ENCODE measurements at regions not wholly inside any gene's neighbourhood (a gene's known extent, or its start where the extent isn't known, plus 50 kb on each side); places are given as distances from the start of the nearest gene placed in this dataset.

GRCh38 chr7:81606078-81606863, 163.6 kb downstream of the HGF start:
- no peak for DNase-seq

DNA sequence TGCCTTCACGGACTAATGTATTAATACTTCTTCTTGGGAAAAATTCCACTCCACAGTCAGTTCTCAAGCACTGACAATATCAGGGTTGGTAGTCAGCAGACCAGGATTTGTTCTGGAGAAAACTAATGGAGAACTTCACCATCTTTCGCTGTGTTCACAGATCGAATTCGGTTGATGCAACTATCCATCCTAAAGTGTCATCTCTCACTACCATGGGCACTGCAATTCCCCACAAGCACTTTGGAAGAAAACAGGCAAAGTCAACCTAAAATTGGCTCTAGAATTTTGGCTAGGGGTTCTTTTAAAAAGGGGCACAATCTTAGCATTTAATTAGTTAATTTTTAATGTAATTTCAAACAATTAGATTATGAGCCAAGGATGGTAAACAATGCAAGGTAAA, 164.4 kb downstream of the HGF start:
- no peak for DNase-seq

- DNase-seq = no peak
These were observed 165.1 kb downstream of the HGF start for GRCh38 chr7:81604808-81605174.

DNA sequence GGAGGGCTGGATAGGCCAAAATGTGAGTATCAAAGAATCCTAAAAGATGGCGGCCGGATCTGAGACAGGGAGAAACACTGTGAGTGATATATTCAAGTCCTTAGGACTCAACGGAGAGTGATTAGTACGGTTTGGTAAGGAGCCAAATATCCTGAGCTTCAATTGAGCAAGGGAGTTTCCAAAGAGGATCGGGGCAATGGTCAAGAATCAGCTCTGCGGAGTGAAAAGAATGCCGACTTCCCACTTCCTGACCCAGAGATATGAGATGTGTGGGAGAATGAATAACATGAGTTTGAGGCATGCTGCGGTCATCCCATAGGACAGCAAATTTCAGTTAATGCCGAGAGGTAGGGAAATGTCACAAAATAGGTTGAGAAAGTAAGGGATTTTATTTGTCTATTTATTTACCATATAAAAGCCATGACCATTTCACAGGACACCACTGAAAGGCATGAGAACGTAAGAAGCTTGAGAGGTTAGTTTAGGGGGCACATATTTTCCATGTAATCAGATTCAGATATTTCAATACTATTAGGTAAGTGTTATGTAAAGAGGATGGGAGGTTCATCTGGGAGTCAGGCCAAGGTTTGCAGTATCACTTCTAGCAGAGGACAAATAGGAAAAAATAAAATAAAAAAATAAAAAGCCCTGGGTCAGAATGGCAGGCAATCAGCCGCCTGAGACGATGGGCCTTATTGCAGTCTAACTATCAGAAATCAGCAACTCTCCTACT, 165.6 kb downstream of the HGF start:
- peak; percentile 21 for DNase-seq

- peak; percentile 72 for DNase-seq
These were observed 169.2 kb downstream of the HGF start for GRCh38 chr7:81600608-81601007.

DNA sequence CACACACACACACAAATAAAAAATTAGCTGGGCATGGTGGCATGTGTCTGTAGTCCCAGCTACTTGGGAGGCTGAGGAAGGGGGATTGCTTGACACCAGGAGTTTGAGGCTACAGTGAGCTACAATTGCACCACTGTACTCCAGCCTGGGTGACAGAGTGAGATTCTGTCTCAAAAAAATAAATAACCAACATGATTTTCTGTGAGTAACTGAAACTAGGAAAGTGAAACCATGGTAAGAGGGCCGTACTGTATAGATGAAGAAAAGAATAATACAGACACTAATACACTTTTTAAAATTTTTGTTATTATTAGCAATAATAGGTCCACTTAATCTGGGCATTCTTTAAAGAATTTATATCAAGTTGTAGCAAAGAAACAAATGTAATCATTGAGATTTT, 170.9 kb downstream of the HGF start:
- DNase-seq = no peak

- peak; percentile 15 for DNase-seq
These were observed 175.1 kb downstream of the HGF start for GRCh38 chr7:81594767-81595166.

- no peak for DNase-seq
These were observed 179.7 kb downstream of the HGF start for GRCh38 chr7:81590131-81590530.

DNA sequence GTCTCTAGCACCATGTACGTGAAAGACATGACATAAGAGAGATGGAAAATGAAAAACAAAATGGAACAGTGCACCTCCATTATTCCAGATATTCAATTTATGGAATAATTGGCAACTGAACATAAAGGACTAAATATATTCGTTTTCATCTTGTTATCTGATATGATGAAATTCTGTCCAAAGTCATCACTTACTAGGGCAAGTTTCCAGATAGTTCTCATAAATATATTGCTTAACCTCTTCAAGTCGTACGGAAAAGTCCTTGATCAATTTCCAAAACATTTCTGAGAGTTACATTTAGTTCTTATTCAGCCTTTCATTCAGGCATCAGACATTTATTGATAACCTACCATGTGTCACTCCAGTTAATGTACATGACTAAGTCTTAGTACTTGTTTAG, 185.2 kb downstream of the HGF start:
- no peak for DNase-seq

GRCh38 chr7:81583882-81584533, 185.8 kb downstream of the HGF start:
- peak; percentile 28 for DNase-seq

DNA sequence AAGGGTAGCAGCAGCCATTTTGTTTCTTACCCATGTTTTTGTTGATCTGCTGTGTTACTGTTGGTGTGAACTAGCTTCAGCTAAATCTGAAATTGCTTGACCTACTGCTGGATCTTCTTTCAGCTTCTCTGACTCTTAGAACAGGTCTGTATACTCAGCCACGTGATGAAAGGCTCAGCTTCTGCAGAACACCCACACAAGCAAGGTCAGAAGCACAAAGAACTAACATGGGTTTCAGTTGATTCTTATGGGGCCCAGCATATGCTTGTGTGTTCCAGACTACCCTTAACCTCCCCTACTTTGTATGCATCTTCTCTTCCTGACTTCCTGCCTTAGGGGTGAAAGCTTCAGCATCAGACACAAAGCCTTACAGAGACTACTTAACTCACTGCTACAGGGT, 186.8 kb downstream of the HGF start:
- DNase-seq = no peak

DNA sequence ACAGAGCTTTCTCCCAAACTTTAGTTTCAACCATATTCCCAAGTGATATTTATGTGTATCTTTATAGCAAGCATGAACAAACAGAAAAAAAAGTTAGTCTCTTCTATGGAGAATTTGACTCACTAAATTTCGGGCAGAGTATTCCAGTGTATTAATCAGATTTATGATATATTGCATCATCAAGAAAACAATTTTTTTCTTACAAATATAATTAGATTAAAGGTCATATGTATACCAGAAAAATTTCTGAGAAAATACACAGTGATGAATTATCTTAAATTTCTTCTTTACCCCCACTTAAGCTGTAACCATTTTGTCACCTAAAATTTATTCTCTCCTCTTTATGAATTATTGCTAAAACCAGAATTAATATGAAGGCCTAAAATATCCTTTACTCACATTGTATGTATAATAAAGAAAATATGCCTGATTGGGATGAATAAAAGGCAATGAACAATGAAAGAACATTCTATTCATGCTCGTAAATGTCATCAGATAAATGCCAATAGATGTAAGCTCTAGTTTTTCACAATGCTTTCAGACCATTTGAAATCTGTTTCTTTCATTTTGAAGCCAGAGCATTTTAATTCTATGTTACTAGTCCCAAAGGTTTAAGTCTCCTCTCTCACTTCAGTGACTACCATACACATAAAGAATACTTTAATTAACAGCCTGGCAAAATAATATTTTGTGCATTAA, 192.1 kb downstream of the HGF start:
- no peak for DNase-seq

DNA sequence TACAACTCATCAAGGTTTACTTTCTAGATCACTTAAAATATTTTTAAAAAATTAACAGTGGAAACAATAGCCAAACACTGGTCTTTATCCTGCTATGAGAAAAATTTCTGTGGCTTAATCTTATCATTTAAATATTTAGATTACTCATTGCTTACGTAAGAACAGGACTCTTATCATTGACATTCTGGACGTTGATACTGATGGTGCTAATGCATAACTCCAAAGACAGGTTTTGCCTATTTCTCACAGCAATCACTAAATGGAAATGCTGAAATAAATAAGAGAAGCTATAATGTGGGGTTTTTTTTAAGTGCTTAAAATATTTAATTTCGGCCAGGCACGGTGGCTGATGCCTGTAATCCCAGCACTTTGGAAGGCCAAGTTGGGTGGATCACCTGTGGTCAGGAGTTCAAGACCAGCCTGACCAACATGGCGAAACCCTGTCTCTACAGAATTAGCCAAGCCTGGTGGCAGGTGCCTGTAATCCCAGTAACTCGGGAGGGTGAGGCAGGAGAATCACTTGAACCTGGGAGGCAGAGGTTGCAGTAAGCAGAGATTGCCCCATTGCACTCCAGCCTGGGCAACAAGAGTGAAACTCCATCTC, 195.0 kb downstream of the HGF start:
- peak; percentile 6 for DNase-seq

- DNase-seq = no peak
These were observed 195.9 kb downstream of the HGF start for GRCh38 chr7:81573932-81574331.

- no peak for DNase-seq
These were observed 196.7 kb downstream of the HGF start for GRCh38 chr7:81573128-81573527.

DNA sequence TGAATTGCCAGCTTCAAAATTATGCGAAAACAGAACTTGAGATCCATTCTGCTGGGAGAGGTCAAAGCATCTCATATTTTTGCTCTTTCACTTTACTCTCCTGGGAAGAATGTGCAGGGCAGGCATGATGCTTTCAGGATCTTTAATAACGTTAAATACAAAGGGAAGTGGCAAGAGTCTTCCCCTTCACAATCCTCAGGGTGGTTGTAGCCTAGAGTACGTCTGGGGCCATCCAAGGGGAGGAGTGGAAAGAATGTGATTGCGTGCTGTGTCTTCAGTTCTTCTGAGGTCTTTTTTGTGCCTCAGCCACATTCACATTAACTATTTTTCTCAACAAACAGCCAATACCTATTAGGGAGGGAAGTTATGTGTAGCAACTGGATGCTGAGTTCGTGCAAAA, 207.3 kb downstream of the HGF start:
- peak; percentile 17 for DNase-seq

DNA sequence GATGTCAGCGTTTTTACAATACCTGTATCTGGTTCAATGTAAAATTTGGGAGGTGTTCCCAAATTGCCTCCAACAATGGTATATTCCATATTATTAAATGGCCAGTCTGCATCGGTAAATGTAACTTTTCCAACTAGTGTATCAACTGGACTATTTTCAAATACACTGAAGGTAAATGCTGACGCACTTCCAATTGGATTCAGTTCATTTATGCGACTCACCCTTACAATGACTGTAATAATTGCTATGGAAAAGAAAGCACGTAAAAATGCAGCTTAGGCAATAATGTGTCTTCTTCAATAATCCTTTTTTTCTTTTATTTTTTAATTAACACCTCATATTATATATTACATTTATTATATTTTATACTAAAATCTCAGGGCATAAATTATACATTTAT, 209.1 kb downstream of the HGF start:
- DNase-seq = peak; percentile 7

DNA sequence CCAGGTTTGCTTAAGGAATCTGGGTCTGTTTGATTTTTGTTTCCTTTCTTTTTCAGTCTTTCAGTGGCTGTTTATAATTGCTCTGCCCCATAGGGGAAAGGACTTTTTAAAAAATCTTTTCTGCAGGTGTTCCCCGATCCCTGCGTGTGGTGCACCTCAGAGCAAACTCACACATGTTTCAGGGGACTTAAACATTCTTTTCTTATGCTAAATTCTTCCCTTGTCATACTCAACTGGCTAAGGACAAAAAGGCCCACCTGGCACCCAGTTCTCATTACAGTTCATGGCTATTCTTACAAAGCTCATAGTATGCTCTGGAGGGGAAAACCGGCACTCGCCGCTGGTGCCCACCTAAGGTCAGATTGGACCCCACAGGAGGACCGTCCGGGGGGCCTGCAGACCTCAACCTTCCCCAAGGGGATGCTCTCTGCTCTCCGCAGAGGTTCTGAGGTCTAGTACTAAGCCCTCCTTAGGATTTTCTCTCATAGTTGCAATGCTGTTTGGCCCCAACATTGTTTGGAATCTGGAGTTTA, 220.3 kb downstream of the HGF start:
- no peak for DNase-seq

- no peak for DNase-seq
These were observed 234.9 kb downstream of the HGF start for GRCh38 chr7:81534996-81535395.

GRCh38 chr7:81534446-81534845, 235.4 kb downstream of the HGF start:
- DNase-seq = no peak

DNA sequence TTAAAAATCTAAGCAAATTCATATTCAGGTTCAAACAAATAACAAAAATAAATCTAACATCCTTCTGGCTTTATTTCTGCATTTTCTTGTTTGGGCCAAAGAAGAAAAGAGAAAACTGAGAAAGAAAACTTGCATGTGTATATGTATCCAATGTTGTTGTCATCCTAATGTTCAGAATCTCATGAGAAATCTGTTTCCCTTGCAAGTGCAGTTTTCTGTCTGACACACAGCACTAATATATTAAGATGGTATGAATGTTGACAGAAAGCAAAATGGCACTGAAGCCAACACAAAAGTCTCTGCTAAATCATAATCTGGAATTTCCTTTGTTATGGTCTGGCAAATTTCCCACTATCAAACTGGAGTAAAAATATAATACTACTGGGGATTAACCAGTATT, 235.9 kb downstream of the HGF start:
- DNase-seq = no peak

DNA sequence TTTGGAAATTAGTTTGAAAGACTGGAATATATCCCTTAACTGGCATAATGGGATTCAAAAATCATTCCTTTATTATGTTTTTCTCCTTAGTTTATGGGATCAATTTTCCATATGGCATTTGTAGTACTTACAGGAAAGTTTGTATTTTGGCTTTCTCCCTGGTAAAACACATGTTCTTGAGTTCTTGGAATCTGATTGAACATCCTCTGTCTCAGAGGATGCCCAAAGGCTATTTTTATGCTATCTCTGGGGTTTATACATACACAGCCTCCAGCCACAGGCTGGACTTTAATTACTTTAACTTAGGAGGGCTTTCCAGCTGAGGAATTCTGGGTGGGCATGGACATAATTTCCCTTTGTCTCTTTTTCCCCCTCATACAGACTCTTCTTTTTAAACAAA, 236.4 kb downstream of the HGF start:
- DNase-seq = no peak

DNA sequence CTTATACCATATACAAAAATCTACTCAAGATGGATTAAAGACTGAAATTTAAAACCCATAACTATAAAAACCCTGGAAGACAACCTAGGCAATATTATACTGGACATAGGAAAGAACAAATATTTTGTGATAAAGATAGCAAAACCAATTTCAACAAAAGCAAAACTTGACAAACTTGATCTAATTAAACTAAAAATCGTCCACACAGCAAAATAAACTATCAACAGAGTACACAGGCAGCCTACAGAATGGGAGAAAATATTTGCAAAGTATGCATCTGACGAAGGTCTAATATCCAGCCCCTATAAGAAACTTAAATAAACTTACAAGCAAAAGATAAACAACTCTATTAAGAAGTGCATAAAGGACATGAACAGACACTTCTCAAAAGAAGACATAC, 240.1 kb downstream of the HGF start:
- DNase-seq = no peak
